GM12873 (cell line): ENCODE measurements at regions not wholly inside any gene's neighbourhood (a gene's known extent, or its start where the extent isn't known, plus 50 kb on each side); places are given as distances from the start of the nearest gene placed in this dataset.

ENCODE experiments used
- CTCF ChIP-seq: IDR thresholded peaks from 2 replicates; pipeline ENCODE4 v1.5.1; 2012; ENCODE audit warnings: low read depth, mild to moderate bottlenecking, moderate library complexity, low read length, control low read depth; ENCODE audit not compliant: insufficient read depth; ENCODE audit errors: missing control alignments

- TF ChIP-seq CTCF: no peak
Measured at GRCh38 chr3:66792086-66792485, 206.0 kb upstream of the KBTBD8 start.

- TF ChIP-seq CTCF: no peak
Measured at GRCh38 chr3:66795365-66795764, 202.7 kb upstream of the KBTBD8 start.

GRCh38 chr3:66796343-66796742, 201.8 kb upstream of the KBTBD8 start:
- no peak for TF ChIP-seq CTCF

- TF ChIP-seq CTCF: no peak
Measured at GRCh38 chr3:66797889-66798560, 200.1 kb upstream of the KBTBD8 start.

- TF ChIP-seq CTCF: no peak
Measured at GRCh38 chr3:66800941-66801545, 197.1 kb upstream of the KBTBD8 start.

GRCh38 chr3:66803206-66803605, 194.9 kb upstream of the KBTBD8 start:
- TF ChIP-seq CTCF: peak; percentile 36

- no peak for TF ChIP-seq CTCF
Measured at GRCh38 chr3:66803721-66804695, 194.1 kb upstream of the KBTBD8 start.
